ENCODE measurements at regions not wholly inside any gene's neighbourhood (a gene's known extent, or its start where the extent isn't known, plus 50 kb on each side); places are given as distances from the start of the nearest gene placed in this dataset.
"Not testable (repeated sequence)": the region's sequence is repeated elsewhere in the genome, so short reads cannot be mapped to it uniquely, and the experiment has no call there.

GRCh38 chr2:89830341-89831218 is 1139.1 kb downstream of the RPIA start:
- intact Hi-C loops (cut with micrococcal nuclease); H3K4me3 Mint-ChIP-seq (ENCODE audit: low read depth); H3K9me3 Mint-ChIP-seq; H3K27ac Mint-ChIP-seq; DNase-seq (ENCODE audit: low spot score); H3K4me1 Mint-ChIP-seq (ENCODE audit: low read depth); H3K27me3 Mint-ChIP-seq (ENCODE audit: low read depth): not testable (repeated sequence)
- peaks cover 30% of the 10 kb centered on the region for H3K36me3 Mint-ChIP-seq (ENCODE audit: low read depth)

GRCh38 chr2:89831641-89832498 is 1140.4 kb downstream of the RPIA start:
- H3K36me3 Mint-ChIP-seq (ENCODE audit: low read depth): peaks cover 28% of the 10 kb centered on the region
- intact Hi-C loops (cut with micrococcal nuclease): no loop called here
- peaks cover 17% of the 10 kb centered on the region for H3K9me3 Mint-ChIP-seq
- no peaks in the 10 kb centered on the region for H3K4me1 Mint-ChIP-seq (ENCODE audit: low read depth)
- H3K27ac Mint-ChIP-seq: no peak overlapping the region
- no peak overlapping the region for H3K4me3 Mint-ChIP-seq (ENCODE audit: low read depth)
- H3K27me3 Mint-ChIP-seq (ENCODE audit: low read depth): no peaks in the 10 kb centered on the region
- DNase-seq (ENCODE audit: low spot score): no peak

DNA sequence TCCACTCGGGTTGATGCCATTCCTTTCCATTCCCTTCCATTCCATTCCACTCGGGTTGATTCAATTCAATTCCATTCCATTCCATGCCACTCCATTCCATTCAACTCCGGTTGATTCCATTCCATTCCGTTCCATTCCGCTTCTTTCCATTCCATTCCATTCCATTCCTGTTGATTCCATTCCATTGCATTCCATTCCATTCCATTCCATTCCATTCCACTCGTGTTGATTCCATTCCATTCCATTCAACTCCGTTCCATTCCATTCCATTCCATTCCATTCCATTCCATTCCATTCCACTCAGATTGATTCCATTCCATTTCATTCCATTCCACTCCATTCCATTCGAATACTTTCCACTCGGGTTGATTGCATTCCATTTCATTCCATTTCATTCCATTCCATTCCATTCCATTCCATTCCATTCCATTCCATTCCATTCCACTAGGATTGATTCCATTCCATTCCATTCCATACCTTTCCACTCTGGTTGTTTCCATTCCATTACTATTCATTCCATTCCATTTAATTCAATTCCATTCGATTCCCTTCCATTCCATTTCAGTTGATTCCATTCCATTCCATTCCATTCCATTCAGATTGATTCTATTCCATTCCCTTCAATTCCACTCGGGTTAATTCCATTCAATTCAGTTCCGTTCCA is 1141.8 kb downstream of the RPIA start:
- DNase-seq (ENCODE audit: low spot score): no peak
- peaks cover 31% of the 10 kb centered on the region for H3K36me3 Mint-ChIP-seq (ENCODE audit: low read depth)
- H3K4me1 Mint-ChIP-seq (ENCODE audit: low read depth): no peaks in the 10 kb centered on the region
- intact Hi-C loops (cut with micrococcal nuclease): no loop called here
- H3K4me3 Mint-ChIP-seq (ENCODE audit: low read depth): no peak overlapping the region
- H3K27ac Mint-ChIP-seq: no peak overlapping the region
- peaks cover 20% of the 10 kb centered on the region for H3K9me3 Mint-ChIP-seq
- no peaks in the 10 kb centered on the region for H3K27me3 Mint-ChIP-seq (ENCODE audit: low read depth)

- H3K9me3 Mint-ChIP-seq: peaks cover 20% of the 10 kb centered on the region
Observed at GRCh38 chr2:89833780-89834117, 1142.3 kb downstream of the RPIA start.

DNA sequence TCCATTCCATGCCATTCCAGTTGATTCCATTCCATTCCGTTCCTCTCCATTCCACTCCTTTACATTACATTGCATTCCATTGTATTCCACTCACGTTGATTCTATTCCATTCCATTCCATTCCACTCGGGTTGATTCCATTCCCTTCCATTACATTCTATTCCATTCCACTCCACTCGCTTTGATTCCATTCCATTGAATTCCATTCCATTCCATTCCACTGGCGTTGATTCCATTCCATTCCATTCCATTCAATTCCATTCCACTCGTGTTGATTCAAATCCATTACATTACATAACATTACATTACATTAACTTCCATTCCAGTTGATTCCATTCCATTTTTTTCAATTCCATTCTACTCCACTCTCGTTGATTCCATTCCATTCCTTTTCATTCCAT is 1142.8 kb downstream of the RPIA start:
- no peak for DNase-seq (ENCODE audit: low spot score)
- intact Hi-C loops (cut with micrococcal nuclease): no loop called here
- Mint-ChIP-seq H3K27me3 (ENCODE audit: low read depth) (no peaks in the 10 kb centered on the region), H3K27ac (no peak overlapping the region), H3K4me3 (ENCODE audit: low read depth) (no peak overlapping the region), H3K9me3 (peaks cover 20% of the 10 kb centered on the region), H3K4me1 (ENCODE audit: low read depth) (no peaks in the 10 kb centered on the region), H3K36me3 (ENCODE audit: low read depth) (peaks cover 31% of the 10 kb centered on the region)

More at GRCh38 chr2:89833780-89834117, 1142.3 kb downstream of the RPIA start:
- H3K4me3 Mint-ChIP-seq (ENCODE audit: low read depth): no peak overlapping the region
- H3K36me3 Mint-ChIP-seq (ENCODE audit: low read depth): peaks cover 36% of the 10 kb centered on the region
- no peak for DNase-seq (ENCODE audit: low spot score)
- H3K27me3 Mint-ChIP-seq (ENCODE audit: low read depth): no peaks in the 10 kb centered on the region
- H3K4me1 Mint-ChIP-seq (ENCODE audit: low read depth): no peaks in the 10 kb centered on the region
- no peak overlapping the region for H3K27ac Mint-ChIP-seq
- intact Hi-C loops (cut with micrococcal nuclease): no loop called here

GRCh38 chr2:89836326-89836725 is 1144.9 kb downstream of the RPIA start:
- DNase-seq (ENCODE audit: low spot score); H3K27ac Mint-ChIP-seq; H3K27me3 Mint-ChIP-seq (ENCODE audit: low read depth); H3K4me1 Mint-ChIP-seq (ENCODE audit: low read depth); H3K4me3 Mint-ChIP-seq (ENCODE audit: low read depth); intact Hi-C loops (cut with micrococcal nuclease): not testable (repeated sequence)
- Mint-ChIP-seq H3K9me3 (peaks cover 20% of the 10 kb centered on the region), H3K36me3 (ENCODE audit: low read depth) (peaks cover 31% of the 10 kb centered on the region)

DNA sequence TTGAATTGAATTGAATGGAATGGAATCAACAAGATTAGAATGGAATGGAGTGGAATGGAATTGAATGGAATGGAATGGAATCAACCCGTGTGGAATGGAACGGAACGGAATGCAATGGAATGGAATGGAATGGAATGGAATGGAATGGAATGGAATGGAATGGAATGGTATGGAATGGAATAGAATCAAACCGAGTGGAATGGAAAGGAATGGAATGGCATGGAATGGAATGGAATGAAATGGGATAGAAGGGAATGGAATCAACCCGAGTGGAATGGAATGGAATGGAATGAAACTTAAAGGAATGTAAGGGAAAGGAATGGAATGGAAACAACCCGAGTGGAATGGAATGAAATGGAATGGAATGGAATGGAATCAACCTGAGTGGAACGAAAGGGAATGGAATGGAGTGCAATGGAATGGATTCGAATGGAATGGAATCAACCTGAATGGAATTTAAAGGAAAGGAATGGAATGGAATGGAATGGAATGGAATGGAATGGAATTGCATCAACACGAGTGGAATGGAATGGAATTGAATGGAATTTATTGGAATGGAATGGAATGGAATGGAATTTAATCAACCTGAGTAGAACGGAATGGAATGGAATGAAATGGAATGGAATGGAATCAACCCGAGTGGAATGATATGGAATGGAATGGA is 1146.6 kb downstream of the RPIA start:
- H3K4me1 Mint-ChIP-seq (ENCODE audit: low read depth): no peaks in the 10 kb centered on the region
- peaks cover 28% of the 10 kb centered on the region for H3K36me3 Mint-ChIP-seq (ENCODE audit: low read depth)
- peaks cover 31% of the 10 kb centered on the region for H3K9me3 Mint-ChIP-seq
- DNase-seq (ENCODE audit: low spot score): no peak
- intact Hi-C loops (cut with micrococcal nuclease): no loop called here
- H3K27me3 Mint-ChIP-seq (ENCODE audit: low read depth): no peaks in the 10 kb centered on the region
- H3K4me3 Mint-ChIP-seq (ENCODE audit: low read depth): no peak overlapping the region
- H3K27ac Mint-ChIP-seq: no peak overlapping the region

DNA sequence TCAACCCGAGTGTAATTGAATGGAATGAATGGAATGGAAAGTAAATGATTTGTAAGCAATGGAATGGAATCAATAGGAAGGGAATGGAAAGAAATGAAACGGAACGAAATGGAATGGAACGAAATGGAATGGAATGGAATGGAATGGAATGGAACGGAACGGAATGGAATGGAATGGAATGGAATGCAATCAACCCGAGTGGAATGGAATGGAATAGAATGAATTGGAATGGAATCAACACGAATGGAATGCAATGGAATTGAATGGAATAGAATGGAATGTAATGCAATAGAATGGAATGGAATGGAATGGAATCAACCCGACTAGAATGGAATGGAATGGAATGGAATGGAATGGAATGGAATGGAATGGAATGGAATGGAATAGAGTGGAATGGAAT is 1148.7 kb downstream of the RPIA start:
- H3K4me1 Mint-ChIP-seq (ENCODE audit: low read depth); H3K27ac Mint-ChIP-seq; DNase-seq (ENCODE audit: low spot score); H3K27me3 Mint-ChIP-seq (ENCODE audit: low read depth); H3K4me3 Mint-ChIP-seq (ENCODE audit: low read depth); intact Hi-C loops (cut with micrococcal nuclease): not testable (repeated sequence)
- peaks cover 31% of the 10 kb centered on the region for H3K9me3 Mint-ChIP-seq
- peaks cover 28% of the 10 kb centered on the region for H3K36me3 Mint-ChIP-seq (ENCODE audit: low read depth)

- peaks cover 24% of the 10 kb centered on the region for H3K9me3 Mint-ChIP-seq
- intact Hi-C loops (cut with micrococcal nuclease); H3K4me1 Mint-ChIP-seq (ENCODE audit: low read depth): not testable (repeated sequence)
Observed at GRCh38 chr2:89840781-89841475, 1149.5 kb downstream of the RPIA start.

GRCh38 chr2:89841476-89841840 is 1150.0 kb downstream of the RPIA start:
- H3K4me3 Mint-ChIP-seq (ENCODE audit: low read depth): no peak overlapping the region
- intact Hi-C loops (cut with micrococcal nuclease): no loop called here
- H3K27me3 Mint-ChIP-seq (ENCODE audit: low read depth): no peaks in the 10 kb centered on the region
- H3K36me3 Mint-ChIP-seq (ENCODE audit: low read depth): peaks cover 24% of the 10 kb centered on the region
- no peaks in the 10 kb centered on the region for H3K4me1 Mint-ChIP-seq (ENCODE audit: low read depth)
- H3K9me3 Mint-ChIP-seq: peaks cover 18% of the 10 kb centered on the region
- H3K27ac Mint-ChIP-seq: no peak overlapping the region
- no peak for DNase-seq (ENCODE audit: low spot score)

More at GRCh38 chr2:89840781-89841475, 1149.5 kb downstream of the RPIA start:
- not testable (repeated sequence) for DNase-seq (ENCODE audit: low spot score); H3K4me3 Mint-ChIP-seq (ENCODE audit: low read depth); H3K27ac Mint-ChIP-seq; H3K27me3 Mint-ChIP-seq (ENCODE audit: low read depth)
- H3K36me3 Mint-ChIP-seq (ENCODE audit: low read depth): peaks cover 28% of the 10 kb centered on the region

DNA sequence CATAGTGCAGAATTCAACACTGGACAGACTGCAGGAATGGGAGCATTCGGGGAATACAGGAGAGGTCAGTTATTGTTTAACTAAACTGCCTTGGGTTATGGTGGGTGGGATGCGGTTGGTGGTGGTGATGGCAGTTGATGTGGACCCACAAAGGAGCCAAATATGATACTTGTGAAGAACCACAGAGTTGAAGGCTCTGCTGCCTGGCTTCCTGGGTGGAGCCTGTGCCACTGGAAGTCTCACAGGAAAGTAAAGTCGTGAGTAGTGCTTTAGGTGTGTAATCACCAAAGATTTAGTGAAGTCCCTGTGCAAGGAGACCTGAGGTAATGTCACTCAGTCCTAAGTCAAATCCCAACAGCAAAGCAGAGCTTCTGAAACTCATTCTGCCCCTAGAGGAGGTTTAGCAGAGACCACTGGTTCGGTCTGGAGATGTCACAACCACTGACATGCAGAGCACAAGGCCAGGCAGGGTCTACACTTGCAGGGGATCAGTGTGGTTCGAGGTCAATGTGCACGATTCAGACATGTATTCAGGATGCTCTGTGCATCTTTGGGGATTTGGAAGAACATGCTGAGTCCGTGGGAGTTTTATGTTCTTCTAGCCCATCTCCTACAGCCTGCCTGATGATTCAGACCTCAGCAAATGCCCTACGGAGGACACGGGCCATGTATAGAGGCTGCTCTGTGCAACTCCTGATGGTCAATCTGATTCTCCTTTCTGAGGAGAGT is 1150.9 kb downstream of the RPIA start:
- intact Hi-C loops (cut with micrococcal nuclease): no loop called here
- peaks cover 20% of the 10 kb centered on the region for H3K36me3 Mint-ChIP-seq (ENCODE audit: low read depth)
- H3K4me3 Mint-ChIP-seq (ENCODE audit: low read depth): no peak overlapping the region
- H3K27me3 Mint-ChIP-seq (ENCODE audit: low read depth): no peaks in the 10 kb centered on the region
- H3K27ac Mint-ChIP-seq: no peak overlapping the region
- no peaks in the 10 kb centered on the region for H3K4me1 Mint-ChIP-seq (ENCODE audit: low read depth)
- DNase-seq (ENCODE audit: low spot score): no peak
- peaks cover 11% of the 10 kb centered on the region for H3K9me3 Mint-ChIP-seq
